GM23338 (cell line): ENCODE measurements at regions not wholly inside any gene's neighbourhood (a gene's known extent, or its start where the extent isn't known, plus 50 kb on each side); places are given as distances from the start of the nearest gene placed in this dataset.

Experiments used
- ATAC-seq: fragments of 200-7000 bp; cut with Tn5 transposase; 3 replicates; pipeline ENCODE4 v1.9.1; 2020
- DNase-seq: peaks from one replicate; pipeline ENCODE4 v3.0.0-alpha.2; 2015; ENCODE audit warnings: low spot score
- H2AFZ ChIP-seq: fragments of 200-600 bp; sonication (generic); 2 replicates; pipeline ENCODE4 v1.8.0; 2016; ENCODE audit warnings: antibody characterized with exemption, mild to moderate bottlenecking, moderate library complexity
- H3F3A ChIP-seq: fragments of 200-600 bp; sonication (generic); replicated peaks from 2 replicates; pipeline ENCODE4 v1.8.0; 2017; ENCODE audit warnings: antibody characterized with exemption, mixed run types, low read depth
- H3K27ac ChIP-seq: fragments of 200-600 bp; sonication (generic); 2 replicates; pipeline ENCODE4 v1.6.1; 2016; ENCODE audit warnings: low read depth
- H3K27me3 ChIP-seq: fragments of 200-600 bp; sonication (generic); 2 replicates; pipeline ENCODE4 v1.8.0; 2016; ENCODE audit warnings: mild to moderate bottlenecking, mixed run types, moderate library complexity; ENCODE audit not compliant: insufficient read depth
- H3K36me3 ChIP-seq: fragments of 200-600 bp; sonication (generic); 2 replicates; pipeline ENCODE4 v1.8.0; 2016; ENCODE audit warnings: mild to moderate bottlenecking; ENCODE audit not compliant: insufficient read depth
- H3K4me1 ChIP-seq: fragments of 200-600 bp; sonication (generic); 2 replicates; pipeline ENCODE4 v1.8.0; 2016; ENCODE audit warnings: mild to moderate bottlenecking, moderate library complexity; ENCODE audit not compliant: insufficient read depth
- H3K4me2 ChIP-seq: fragments of 200-600 bp; sonication (generic); 2 replicates; pipeline ENCODE4 v1.7.1; 2017; ENCODE audit warnings: mixed run types
- H3K4me3 ChIP-seq: fragments of 200-600 bp; sonication (generic); 2 replicates; pipeline ENCODE4 v1.6.1; 2016; ENCODE audit warnings: mixed run types
- H3K79me2 ChIP-seq: fragments of 200-600 bp; sonication (generic); replicated peaks from 2 replicates; pipeline ENCODE4 v1.8.0; 2017; ENCODE audit warnings: mild to moderate bottlenecking; ENCODE audit not compliant: insufficient read depth
- H3K9me2 ChIP-seq: fragments of 200-600 bp; sonication (generic); 2 replicates; pipeline ENCODE4 v1.8.0; 2017; ENCODE audit not compliant: insufficient read depth
- H4K20me1 ChIP-seq: fragments of 200-600 bp; sonication (generic); replicated peaks from 2 replicates; pipeline ENCODE4 v1.8.0; 2017; ENCODE audit warnings: mild to moderate bottlenecking; ENCODE audit not compliant: insufficient read depth
- H3K27ac Mint-ChIP-seq: 2 replicates; pipeline ENCODE4 v1.8.0; 2020; ENCODE audit warnings: inconsistent platforms, mild to moderate bottlenecking, moderate library complexity, mixed read lengths
- H3K27me3 Mint-ChIP-seq: 3 replicates; pipeline ENCODE4 v1.8.0; 2022; ENCODE audit warnings: low read depth, mild to moderate bottlenecking, moderate library complexity, mixed read lengths, inconsistent platforms; ENCODE audit not compliant: insufficient read depth, poor library complexity
- H3K36me3 Mint-ChIP-seq: 3 replicates; pipeline ENCODE4 v1.8.0; 2021; ENCODE audit warnings: low read depth, mild to moderate bottlenecking, inconsistent platforms, moderate library complexity, mixed read lengths
- H3K4me1 Mint-ChIP-seq: 3 replicates; pipeline ENCODE4 v1.8.0; 2020; ENCODE audit warnings: mild to moderate bottlenecking, inconsistent platforms, mixed read lengths
- H3K4me3 Mint-ChIP-seq: 3 replicates; pipeline ENCODE4 v1.8.0; 2021; ENCODE audit warnings: moderate library complexity, mild to moderate bottlenecking, inconsistent platforms, mixed read lengths
- H3K9me3 Mint-ChIP-seq: 3 replicates; pipeline ENCODE4 v1.8.0; 2020; ENCODE audit warnings: moderate library complexity, mild to moderate bottlenecking, inconsistent platforms, mixed read lengths
- CREB1 ChIP-seq: fragments of 250-450 bp; sonication (Bioruptor Pico); IDR thresholded peaks from 2 replicates; pipeline ENCODE4 v1.5.0; 2020; ENCODE audit warnings: low read depth, mild to moderate bottlenecking, moderate library complexity
- EZH2 ChIP-seq: fragments of 200-600 bp; sonication (generic); IDR thresholded peaks from one replicate; pipeline ENCODE4 v1.8.0; 2017; ENCODE audit warnings: antibody characterized with exemption, mild to moderate bottlenecking, low read depth; ENCODE audit not compliant: unreplicated experiment
- JUNB ChIP-seq: IDR thresholded peaks from one replicate; pipeline ENCODE4 v1.6.1; 2016; ENCODE audit warnings: antibody characterized with exemption; ENCODE audit not compliant: unreplicated experiment
- NANOG ChIP-seq: IDR thresholded peaks from 2 replicates; pipeline ENCODE4 v1.6.1; 2016; ENCODE audit warnings: antibody characterized with exemption, borderline replicate concordance
- STAT1 ChIP-seq: IDR thresholded peaks from one replicate; pipeline ENCODE4 v1.6.1; 2016; ENCODE audit warnings: antibody characterized with exemption; ENCODE audit not compliant: unreplicated experiment
- ZNF114 ChIP-seq: fragments of 250-450 bp; sonication (Bioruptor Pico); IDR thresholded peaks from 2 replicates; pipeline ENCODE4 v1.5.0; 2020; ENCODE audit warnings: mild to moderate bottlenecking, moderate library complexity
- ZNF331 ChIP-seq: fragments of 250-450 bp; sonication (Bioruptor Pico); IDR thresholded peaks from 2 replicates; pipeline ENCODE4 v1.5.0; 2020; ENCODE audit warnings: low read depth, mild to moderate bottlenecking, moderate library complexity
- TF ChIP-seq, protein P1 (sequence below), 2 experiments: fragments of 200-600 bp in 1 of 2; sonication (generic) in 1 of 2; conservative IDR thresholded peaks; 2 replicates each; pipeline versions ENCODE4 v1.5.1 to v1.6.1; 2016 to 2017; ENCODE audit warnings: antibody characterized with exemption in 2 of 2, low read depth in 2 of 2, mild to moderate bottlenecking in 2 of 2, moderate library complexity in 1 of 2
- TF ChIP-seq, protein P2 (sequence below): IDR thresholded peaks from one replicate; pipeline ENCODE4 v1.6.1; 2018; ENCODE audit warnings: antibody characterized with exemption; ENCODE audit not compliant: unreplicated experiment
- TF ChIP-seq, protein P3 (sequence below): IDR thresholded peaks from 2 replicates; pipeline ENCODE4 v1.6.1; 2016; ENCODE audit warnings: antibody characterized with exemption

DNA sequence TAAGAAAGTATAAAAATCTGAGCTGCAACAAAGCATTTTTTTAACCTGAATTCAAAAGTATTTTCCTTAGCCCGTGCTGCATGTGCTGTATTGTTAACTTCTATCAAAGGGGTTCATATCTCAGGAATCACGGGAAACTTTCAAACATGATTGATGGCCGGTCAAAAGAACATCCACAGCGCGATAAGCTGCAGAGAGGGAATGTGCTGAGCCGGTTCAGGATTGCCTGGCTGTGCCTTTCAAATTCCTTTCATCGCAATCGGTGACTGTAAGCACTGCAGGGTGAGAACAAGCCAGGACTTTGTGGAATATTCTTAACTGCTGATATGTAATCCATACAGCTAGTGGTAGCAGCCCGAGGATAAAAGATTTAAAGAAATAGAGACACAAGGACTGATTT lies 210.9 kb upstream of the NOCT start:
- Histone ChIP-seq H3F3A (no peaks in the 10 kb centered on the region), H3K4me1 (no peaks in the 10 kb centered on the region), H3K27ac (no peak overlapping the region), H3K4me2 (no peak overlapping the region), H3K4me3 (no peak overlapping the region), H3K9me2 (0 out of 2 replicates have a peak, but pooled peaks cover 4% of the 10 kb centered on the region), H4K20me1 (no peaks in the 10 kb centered on the region), H2AFZ (peak overlapping the region; percentile 96), H3K27me3 (no peaks in the 10 kb centered on the region), H3K36me3 (no peaks in the 10 kb centered on the region), H3K79me2 (no peaks in the 10 kb centered on the region)
- ATAC-seq (peak; percentile 70), DNase-seq (no peak)
- TF ChIP-seq ZNF114 (no peak), NANOG (no peak), ZNF331 (CRISPR knock-in tag) (no peak), STAT1 (no peak)
- H3K9me3 Mint-ChIP-seq, result no peaks in the 10 kb centered on the region
- H3K27ac Mint-ChIP-seq, result no peak overlapping the region
- H3K27me3 Mint-ChIP-seq, result no peaks in the 10 kb centered on the region
- H3K4me1 Mint-ChIP-seq, result peaks cover 5% of the 10 kb centered on the region; the same call in 1 of the 3 replicates
- H3K36me3 Mint-ChIP-seq, result no peaks in the 10 kb centered on the region
- H3K4me3 Mint-ChIP-seq, result no peak overlapping the region

DNA sequence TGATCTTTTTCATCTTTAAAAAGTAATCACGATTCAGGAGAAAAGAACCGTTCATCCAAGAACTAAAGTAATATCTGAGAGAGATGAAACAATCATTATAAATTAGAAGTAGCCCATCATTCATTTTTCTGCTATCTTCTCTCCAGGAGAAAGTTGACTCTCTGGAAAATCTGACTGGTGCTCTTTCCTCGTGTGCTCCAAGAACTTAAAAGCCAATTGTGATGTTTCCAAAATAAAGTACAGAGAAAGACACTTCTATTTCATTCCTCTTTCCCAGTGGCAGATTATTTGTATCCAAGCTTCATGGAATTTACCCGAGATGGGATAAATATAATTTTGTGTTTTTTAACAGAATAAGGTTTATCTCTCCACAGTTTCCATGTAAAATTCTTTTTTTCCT lies 212.5 kb upstream of the NOCT start:
- Mint-ChIP-seq H3K27ac (no peak overlapping the region), H3K4me1 (peaks cover 5% of the 10 kb centered on the region; the same call in 1 of the 3 replicates), H3K9me3 (no peaks in the 10 kb centered on the region), H3K27me3 (no peaks in the 10 kb centered on the region), H3K4me3 (no peak overlapping the region), H3K36me3 (no peaks in the 10 kb centered on the region)
- H4K20me1 ChIP-seq, result no peaks in the 10 kb centered on the region
- no peak overlapping the region for H3K4me2 ChIP-seq
- H2AFZ ChIP-seq, result peak overlapping the region; percentile 96; the same call in 1 of the 2 replicates
- H3K79me2 ChIP-seq, result no peaks in the 10 kb centered on the region
- ATAC-seq, result no peak
- H3K27me3 ChIP-seq, result no peaks in the 10 kb centered on the region
- no peaks in the 10 kb centered on the region for H3K4me1 ChIP-seq
- no peak overlapping the region for H3K27ac ChIP-seq
- no peaks in the 10 kb centered on the region for H3K36me3 ChIP-seq
- H3K9me2 ChIP-seq, result 0 out of 2 replicates have a peak, but pooled peaks cover 4% of the 10 kb centered on the region
- no peaks in the 10 kb centered on the region for H3F3A ChIP-seq
- H3K4me3 ChIP-seq, result no peak overlapping the region
- TF ChIP-seq CREB1 (CRISPR knock-in tag), result no peak
- TF ChIP-seq, protein P1, sequence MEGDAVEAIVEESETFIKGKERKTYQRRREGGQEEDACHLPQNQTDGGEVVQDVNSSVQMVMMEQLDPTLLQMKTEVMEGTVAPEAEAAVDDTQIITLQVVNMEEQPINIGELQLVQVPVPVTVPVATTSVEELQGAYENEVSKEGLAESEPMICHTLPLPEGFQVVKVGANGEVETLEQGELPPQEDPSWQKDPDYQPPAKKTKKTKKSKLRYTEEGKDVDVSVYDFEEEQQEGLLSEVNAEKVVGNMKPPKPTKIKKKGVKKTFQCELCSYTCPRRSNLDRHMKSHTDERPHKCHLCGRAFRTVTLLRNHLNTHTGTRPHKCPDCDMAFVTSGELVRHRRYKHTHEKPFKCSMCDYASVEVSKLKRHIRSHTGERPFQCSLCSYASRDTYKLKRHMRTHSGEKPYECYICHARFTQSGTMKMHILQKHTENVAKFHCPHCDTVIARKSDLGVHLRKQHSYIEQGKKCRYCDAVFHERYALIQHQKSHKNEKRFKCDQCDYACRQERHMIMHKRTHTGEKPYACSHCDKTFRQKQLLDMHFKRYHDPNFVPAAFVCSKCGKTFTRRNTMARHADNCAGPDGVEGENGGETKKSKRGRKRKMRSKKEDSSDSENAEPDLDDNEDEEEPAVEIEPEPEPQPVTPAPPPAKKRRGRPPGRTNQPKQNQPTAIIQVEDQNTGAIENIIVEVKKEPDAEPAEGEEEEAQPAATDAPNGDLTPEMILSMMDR (conservative IDR thresholded peaks at IDR 0.05; ENCODE audit: low read depth in 2 of 2), result no peak
- TF ChIP-seq NANOG, result no peak
- TF ChIP-seq JUNB, result no peak
- TF ChIP-seq EZH2, result no peak
- TF ChIP-seq, protein P2, sequence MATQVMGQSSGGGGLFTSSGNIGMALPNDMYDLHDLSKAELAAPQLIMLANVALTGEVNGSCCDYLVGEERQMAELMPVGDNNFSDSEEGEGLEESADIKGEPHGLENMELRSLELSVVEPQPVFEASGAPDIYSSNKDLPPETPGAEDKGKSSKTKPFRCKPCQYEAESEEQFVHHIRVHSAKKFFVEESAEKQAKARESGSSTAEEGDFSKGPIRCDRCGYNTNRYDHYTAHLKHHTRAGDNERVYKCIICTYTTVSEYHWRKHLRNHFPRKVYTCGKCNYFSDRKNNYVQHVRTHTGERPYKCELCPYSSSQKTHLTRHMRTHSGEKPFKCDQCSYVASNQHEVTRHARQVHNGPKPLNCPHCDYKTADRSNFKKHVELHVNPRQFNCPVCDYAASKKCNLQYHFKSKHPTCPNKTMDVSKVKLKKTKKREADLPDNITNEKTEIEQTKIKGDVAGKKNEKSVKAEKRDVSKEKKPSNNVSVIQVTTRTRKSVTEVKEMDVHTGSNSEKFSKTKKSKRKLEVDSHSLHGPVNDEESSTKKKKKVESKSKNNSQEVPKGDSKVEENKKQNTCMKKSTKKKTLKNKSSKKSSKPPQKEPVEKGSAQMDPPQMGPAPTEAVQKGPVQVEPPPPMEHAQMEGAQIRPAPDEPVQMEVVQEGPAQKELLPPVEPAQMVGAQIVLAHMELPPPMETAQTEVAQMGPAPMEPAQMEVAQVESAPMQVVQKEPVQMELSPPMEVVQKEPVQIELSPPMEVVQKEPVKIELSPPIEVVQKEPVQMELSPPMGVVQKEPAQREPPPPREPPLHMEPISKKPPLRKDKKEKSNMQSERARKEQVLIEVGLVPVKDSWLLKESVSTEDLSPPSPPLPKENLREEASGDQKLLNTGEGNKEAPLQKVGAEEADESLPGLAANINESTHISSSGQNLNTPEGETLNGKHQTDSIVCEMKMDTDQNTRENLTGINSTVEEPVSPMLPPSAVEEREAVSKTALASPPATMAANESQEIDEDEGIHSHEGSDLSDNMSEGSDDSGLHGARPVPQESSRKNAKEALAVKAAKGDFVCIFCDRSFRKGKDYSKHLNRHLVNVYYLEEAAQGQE, result no peak
- no peak for TF ChIP-seq ZNF114
- TF ChIP-seq, protein P3, sequence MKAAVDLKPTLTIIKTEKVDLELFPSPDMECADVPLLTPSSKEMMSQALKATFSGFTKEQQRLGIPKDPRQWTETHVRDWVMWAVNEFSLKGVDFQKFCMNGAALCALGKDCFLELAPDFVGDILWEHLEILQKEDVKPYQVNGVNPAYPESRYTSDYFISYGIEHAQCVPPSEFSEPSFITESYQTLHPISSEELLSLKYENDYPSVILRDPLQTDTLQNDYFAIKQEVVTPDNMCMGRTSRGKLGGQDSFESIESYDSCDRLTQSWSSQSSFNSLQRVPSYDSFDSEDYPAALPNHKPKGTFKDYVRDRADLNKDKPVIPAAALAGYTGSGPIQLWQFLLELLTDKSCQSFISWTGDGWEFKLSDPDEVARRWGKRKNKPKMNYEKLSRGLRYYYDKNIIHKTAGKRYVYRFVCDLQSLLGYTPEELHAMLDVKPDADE, result no peak
- TF ChIP-seq STAT1, result no peak
- DNase-seq, result no peak
